Lung (tissue), 11 donors: ENCODE measurements at regions not wholly inside any gene's neighbourhood (a gene's known extent, or its start where the extent isn't known, plus 50 kb on each side); places are given as distances from the start of the nearest gene placed in this dataset.
A peak's percentile ranks its signal among the peaks of the same experiment; 100 is the strongest.

Experiments
- ATAC-seq: fragments of 200-7000 bp; cut with Tn5 transposase; one replicate; pipeline ENCODE4 v1.9.1; 2020; ENCODE audit warnings: moderate number of reproducible peaks; ENCODE audit not compliant: insufficient read depth, low FRiP score
- DNase-seq, 3 donors: peaks; one replicate each; pipeline ENCODE4 v3.0.0-alpha.2; 2013 to 2017
- H3K27ac ChIP-seq, 2 donors: one replicate each; pipeline ENCODE4 v1.5.1; 2013; ENCODE audit warnings: mild to moderate bottlenecking in 2 of 2, moderate library complexity in 2 of 2, control low read depth in 1 of 2, inconsistent platforms in 1 of 2, low read depth in 1 of 2, low read length in 1 of 2
- H3K27me3 ChIP-seq, 3 donors: one replicate each; pipeline ENCODE4 v1.5.1; 2013; ENCODE audit warnings: low read length in 2 of 3; ENCODE audit not compliant: control insufficient read depth in 3 of 3, insufficient read depth in 3 of 3
- H3K36me3 ChIP-seq, 4 donors: one replicate each; pipeline ENCODE4 v1.5.1; 2013; ENCODE audit warnings: low read length in 4 of 4, mild to moderate bottlenecking in 1 of 4, moderate library complexity in 1 of 4; ENCODE audit not compliant: control insufficient read depth in 4 of 4, insufficient read depth in 4 of 4
- H3K4me1 ChIP-seq, 5 donors: one replicate each; pipeline ENCODE4 v1.5.1; 2013; ENCODE audit warnings: low read length in 5 of 5, mild to moderate bottlenecking in 2 of 5, moderate library complexity in 1 of 5; ENCODE audit not compliant: control insufficient read depth in 5 of 5, insufficient read depth in 5 of 5
- H3K4me3 ChIP-seq: one replicate; pipeline ENCODE4 v1.5.1; 2013; ENCODE audit warnings: mild to moderate bottlenecking, control low read depth, moderate library complexity
- H3K9ac ChIP-seq, 2 donors: one replicate each; pipeline ENCODE4 v1.5.1; 2013; ENCODE audit warnings: low read length in 2 of 2, control low read depth in 1 of 2; ENCODE audit not compliant: insufficient read depth in 1 of 2
- H3K9me3 ChIP-seq, 4 donors: one replicate each; pipeline ENCODE4 v1.5.1; 2013; ENCODE audit warnings: low read length in 3 of 4, mild to moderate bottlenecking in 1 of 4, moderate library complexity in 1 of 4; ENCODE audit not compliant: control insufficient read depth in 4 of 4, insufficient read depth in 3 of 4
- WGBS, 2 donors: extraction: QIAGEN DNeasy Blood & Tissue Kit; methylation state at CpG; one replicate each; pipeline ENCODE4 v1.1.7; 2013; 5-methylcytosine and 5-hydroxymethylcytosine counted together
- TF ChIP-seq, protein P1 (sequence below): IDR thresholded peaks from 2 replicates; pipeline ENCODE4 v1.5.1; 2012; ENCODE audit warnings: mild to moderate bottlenecking; ENCODE audit errors: control extremely low read depth, extremely low read depth
- donor health status: control.
- donor health status: control.
- donor health status: Bipolar disorder and iron deficiency.
- donor health status: healthy.
- donor health status: DM: yes; HTN: yes; CAD: no.

DNA sequence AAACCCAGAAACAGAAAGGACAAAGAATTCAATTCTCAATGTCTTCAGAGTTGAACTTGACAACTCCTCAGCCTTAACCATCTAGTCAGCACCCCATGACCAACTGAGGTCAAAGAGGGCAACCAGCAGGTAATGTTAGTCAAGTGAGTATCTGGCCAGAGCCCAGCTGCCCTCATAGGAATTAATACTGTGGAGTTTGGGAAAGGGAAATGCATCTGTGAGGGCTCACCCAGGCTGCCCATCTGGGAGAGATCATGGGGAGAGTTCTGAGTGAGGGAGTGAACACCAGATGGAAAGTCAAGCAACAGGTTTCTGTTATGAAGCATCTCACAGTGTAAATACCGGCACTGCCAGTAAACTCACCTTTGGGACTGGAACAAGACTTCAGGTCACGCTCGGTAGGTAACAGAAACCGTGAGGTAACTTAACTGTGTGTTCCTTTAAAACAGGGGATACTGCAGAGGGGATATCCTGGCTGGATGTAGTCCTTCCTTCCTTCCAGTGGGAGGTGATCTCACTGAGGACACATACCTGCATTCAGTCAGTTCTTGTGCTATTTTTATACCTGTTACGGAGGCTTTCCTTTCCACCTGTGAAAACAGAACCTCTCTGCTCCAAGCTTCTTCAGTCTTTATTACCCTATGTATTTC, 94.4 kb downstream of the DAD1 start:
- ATAC-seq, result no peak
- Histone ChIP-seq H3K4me1 (peaks cover 0 to 30% (median 4%) of the 10 kb centered on the region in 5 donors), H3K9ac (no peak overlapping the region), H3K27ac (peak overlapping the region in 1 of 2 donors; percentile 55), H3K27me3 (no peaks in the 10 kb centered on the region), H3K4me3 (no peak overlapping the region), H3K36me3 (no peaks in the 10 kb centered on the region), H3K9me3 (no peaks in the 10 kb centered on the region)
- TF ChIP-seq, protein P1, sequence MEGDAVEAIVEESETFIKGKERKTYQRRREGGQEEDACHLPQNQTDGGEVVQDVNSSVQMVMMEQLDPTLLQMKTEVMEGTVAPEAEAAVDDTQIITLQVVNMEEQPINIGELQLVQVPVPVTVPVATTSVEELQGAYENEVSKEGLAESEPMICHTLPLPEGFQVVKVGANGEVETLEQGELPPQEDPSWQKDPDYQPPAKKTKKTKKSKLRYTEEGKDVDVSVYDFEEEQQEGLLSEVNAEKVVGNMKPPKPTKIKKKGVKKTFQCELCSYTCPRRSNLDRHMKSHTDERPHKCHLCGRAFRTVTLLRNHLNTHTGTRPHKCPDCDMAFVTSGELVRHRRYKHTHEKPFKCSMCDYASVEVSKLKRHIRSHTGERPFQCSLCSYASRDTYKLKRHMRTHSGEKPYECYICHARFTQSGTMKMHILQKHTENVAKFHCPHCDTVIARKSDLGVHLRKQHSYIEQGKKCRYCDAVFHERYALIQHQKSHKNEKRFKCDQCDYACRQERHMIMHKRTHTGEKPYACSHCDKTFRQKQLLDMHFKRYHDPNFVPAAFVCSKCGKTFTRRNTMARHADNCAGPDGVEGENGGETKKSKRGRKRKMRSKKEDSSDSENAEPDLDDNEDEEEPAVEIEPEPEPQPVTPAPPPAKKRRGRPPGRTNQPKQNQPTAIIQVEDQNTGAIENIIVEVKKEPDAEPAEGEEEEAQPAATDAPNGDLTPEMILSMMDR, result no peak
- DNase-seq, result no peak
- WGBS, 2 donors, result 83 to 87% methylated on average over 5 of the region's 5 CpGs

DNA sequence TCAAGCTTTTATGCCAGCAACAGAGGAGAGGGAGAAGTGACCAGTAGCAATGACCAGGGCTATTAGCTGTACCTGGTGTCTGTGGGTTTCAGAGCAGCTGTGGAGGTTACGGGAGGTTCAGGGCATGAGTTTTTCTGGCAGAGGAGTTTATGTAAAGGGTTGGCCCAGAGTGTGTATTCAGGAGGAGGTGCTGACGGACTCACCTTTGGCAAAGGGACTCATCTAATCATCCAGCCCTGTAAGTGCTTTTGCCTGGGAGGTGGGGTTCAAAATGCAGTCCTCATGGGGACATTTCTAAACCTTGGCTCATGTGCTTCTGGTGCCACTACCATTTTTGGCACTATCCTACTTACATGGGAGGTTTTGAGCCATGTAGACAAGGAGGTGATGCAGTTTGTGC, 95.3 kb downstream of the DAD1 start:
- no peak for ATAC-seq
- Histone ChIP-seq H3K27me3 (no peaks in the 10 kb centered on the region), H3K4me1 (peaks cover 0 to 38% (median 4%) of the 10 kb centered on the region in 5 donors), H3K9me3 (no peaks in the 10 kb centered on the region), H3K4me3 (no peak overlapping the region), H3K27ac (peak overlapping the region in 1 of 2 donors; percentile 57), H3K36me3 (no peaks in the 10 kb centered on the region), H3K9ac (no peak overlapping the region)
- 92 to 95% methylated on average over 2 of the region's 2 CpGs for WGBS, 2 donors
- TF ChIP-seq, protein P1, result no peak
- DNase-seq, result no peak

DNA sequence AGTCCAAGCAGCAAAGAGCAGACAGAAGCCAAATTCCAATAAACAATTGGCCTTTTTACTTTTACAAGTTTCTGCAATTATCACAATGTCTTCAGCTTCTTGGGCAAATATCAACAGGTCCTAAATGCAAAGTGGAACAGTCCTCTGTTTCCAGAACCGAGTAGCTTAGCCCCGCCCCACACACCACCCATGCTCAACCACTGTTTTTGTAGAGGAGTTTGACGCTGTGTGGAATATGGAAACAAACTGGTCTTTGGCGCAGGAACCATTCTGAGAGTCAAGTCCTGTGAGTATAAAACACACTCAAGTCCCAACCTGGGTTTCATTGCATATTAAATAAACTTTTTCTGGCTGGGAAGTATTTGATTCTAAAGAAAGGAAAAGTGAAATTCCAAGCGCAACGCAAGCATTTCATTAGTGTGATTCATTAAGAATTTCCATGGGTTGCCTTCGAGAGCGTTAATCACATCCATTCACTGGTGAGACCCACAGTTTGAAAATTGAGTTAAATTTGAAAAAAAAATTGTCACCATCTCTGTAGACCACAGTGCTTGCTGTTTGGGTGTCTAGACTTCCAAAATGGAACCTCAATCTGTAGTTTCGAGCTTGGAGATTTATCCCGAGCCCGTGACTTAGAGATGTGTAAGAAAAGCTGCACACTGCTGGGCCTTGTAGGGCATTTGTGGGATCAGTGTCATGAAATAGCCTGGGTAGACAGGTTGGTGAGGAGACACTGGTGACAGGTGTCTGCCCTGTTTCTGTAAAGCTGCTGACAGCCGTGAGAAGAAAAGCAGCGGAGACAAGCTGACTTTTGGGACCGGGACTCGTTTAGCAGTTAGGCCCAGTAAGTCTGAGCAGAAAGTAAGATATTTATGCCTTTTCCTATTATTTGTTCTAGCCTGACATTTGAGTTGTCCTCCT, 96.1 kb downstream of the DAD1 start:
- Histone ChIP-seq H3K9ac (no peak overlapping the region), H3K27me3 (no peaks in the 10 kb centered on the region), H3K4me3 (no peak overlapping the region), H3K27ac (peak overlapping the region in 1 of 2 donors; percentile 57), H3K9me3 (no peaks in the 10 kb centered on the region), H3K4me1 (peaks cover 2 to 45% (median 4%) of the 10 kb centered on the region in 5 donors), H3K36me3 (no peaks in the 10 kb centered on the region)
- DNase-seq (peak in 1 of 3 donors; percentile 80), ATAC-seq (no peak)
- 85 to 95% methylated on average over 15 of the region's 15 CpGs for WGBS, 2 donors
- TF ChIP-seq, protein P1, result no peak
